ENCODE measurements at regions not wholly inside any gene's neighbourhood (a gene's known extent, or its start where the extent isn't known, plus 50 kb on each side); places are given as distances from the start of the nearest gene placed in this dataset.

DNA sequence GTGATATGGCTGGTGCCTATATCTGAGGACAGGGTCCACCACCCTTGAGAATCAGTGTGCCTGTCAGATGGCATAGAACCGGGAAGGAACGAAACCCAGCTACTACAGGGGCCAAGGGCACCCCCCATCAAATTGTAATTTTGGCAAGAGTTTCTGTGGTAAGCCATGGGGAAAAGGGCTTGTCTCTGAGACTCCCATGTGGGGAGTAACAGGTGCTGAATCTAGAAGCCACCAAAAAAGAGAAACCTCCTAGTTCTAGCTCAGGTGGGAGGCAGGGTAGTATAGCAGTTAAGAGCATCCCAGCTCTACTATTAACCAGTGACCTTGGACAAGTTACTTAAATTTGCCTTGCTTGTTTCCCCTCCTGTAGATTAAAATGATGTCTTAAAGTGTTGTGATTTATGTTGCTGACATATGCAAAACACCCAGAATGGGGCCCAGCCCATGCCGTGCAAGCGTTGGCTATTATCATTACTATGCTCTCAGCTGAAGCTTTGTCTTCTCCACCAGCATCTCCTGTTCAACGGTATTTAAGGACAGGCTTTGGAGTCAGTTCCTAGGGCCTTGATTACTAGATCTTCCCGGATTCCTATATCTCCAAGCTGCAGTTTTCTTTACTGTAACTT lies 210.7 kb upstream of the NLRP1 start:
- TF ChIP-seq CTCF (IDR thresholded peaks at IDR 0.05) (no peak), POLR2A (IDR thresholded peaks at IDR 0.05) (no peak)

Data from prostate gland (tissue), 2 donors.